ENCODE measurements at regions not wholly inside any gene's neighbourhood (a gene's known extent, or its start where the extent isn't known, plus 50 kb on each side); places are given as distances from the start of the nearest gene placed in this dataset.

- TF ChIP-seq ZNF655 (CRISPR knock-in tag; IDR thresholded peaks at IDR 0.05) = no peak
- TF ChIP-seq ZNF436 (CRISPR knock-in tag; IDR thresholded peaks at IDR 0.05) = no peak
- TF ChIP-seq SREBF2 (CRISPR knock-in tag; IDR thresholded peaks at IDR 0.05) = no peak
- TF ChIP-seq MITF (IDR thresholded peaks at IDR 0.05) = no peak
- TF ChIP-seq THAP12 (CRISPR knock-in tag; IDR thresholded peaks at IDR 0.05) = no peak
- TF ChIP-seq ZNF408 (CRISPR knock-in tag; IDR thresholded peaks at IDR 0.05; ENCODE audit: low read depth) = no peak
- TF ChIP-seq OTX1 (CRISPR knock-in tag; IDR thresholded peaks at IDR 0.05) = no peak
- TF ChIP-seq ADNP (tag; IDR thresholded peaks at IDR 0.05) = no peak
- TF ChIP-seq KDM2B (CRISPR knock-in tag; IDR thresholded peaks at IDR 0.05) = no peak
- TF ChIP-seq NFE2 (IDR thresholded peaks at IDR 0.05; ENCODE audit: low read depth) = no peak
Observed at GRCh38 chr9:82212885-82213284, 224.3 kb downstream of the SPATA31D1 start (continued).

Measured in K562 (cell line).